H1 (cell line): ENCODE measurements at regions not wholly inside any gene's neighbourhood (a gene's known extent, or its start where the extent isn't known, plus 50 kb on each side); places are given as distances from the start of the nearest gene placed in this dataset.

Experiments used
- CEBPB ChIP-seq: IDR thresholded peaks from 2 replicates; pipeline ENCODE4 v1.6.1; 2012; ENCODE audit warnings: low read depth, low read length
- CTCF ChIP-seq, 3 experiments: IDR thresholded peaks; 1 replicate in 2 of 3; 2 replicates in 1 of 3; pipeline versions ENCODE4 v1.5.1 to v1.6.1; 2011; ENCODE audit warnings: low read length in 3 of 3, mild to moderate bottlenecking in 3 of 3, inconsistent platforms in 2 of 3, low read depth in 1 of 3, moderate library complexity in 1 of 3; ENCODE audit not compliant: insufficient read depth in 1 of 3; ENCODE audit errors: control extremely low read depth in 1 of 3
- HDAC2 ChIP-seq, 2 experiments: fragments of 300-600 bp in 1 of 2; sonication (generic) in 1 of 2; IDR thresholded peaks; 2 replicates each; pipeline ENCODE4 v1.6.1; 2011 to 2012; ENCODE audit warnings: low read depth in 2 of 2, low read length in 2 of 2, mild to moderate bottlenecking in 2 of 2, moderate library complexity in 2 of 2, borderline replicate concordance in 1 of 2, inconsistent platforms in 1 of 2
- JUND ChIP-seq: IDR thresholded peaks from 2 replicates; pipeline ENCODE4 v1.6.1; 2011; ENCODE audit warnings: mild to moderate bottlenecking, improper control_type of control experiment, low read length
- MAFK ChIP-seq: IDR thresholded peaks from 2 replicates; pipeline ENCODE4 v1.6.1; 2012; ENCODE audit warnings: low read depth, mild to moderate bottlenecking, improper control_type of control experiment, low read length
- POLR2A ChIP-seq, 2 experiments: IDR thresholded peaks; 1 replicate in 1 of 2; 2 replicates in 1 of 2; pipeline ENCODE4 v1.6.1; 2011; ENCODE audit warnings: low read depth in 2 of 2, low read length in 2 of 2, mild to moderate bottlenecking in 2 of 2; ENCODE audit errors: control extremely low read depth in 1 of 2
- POLR2AphosphoS5 ChIP-seq: IDR thresholded peaks from 2 replicates; pipeline ENCODE4 v1.6.1; 2011; ENCODE audit warnings: low read depth, low read length
- RNF2 ChIP-seq: fragments of 200-900, 300-1000 bp; sonication (generic); IDR thresholded peaks from 2 replicates; pipeline ENCODE4 v1.7.1; 2016; ENCODE audit warnings: borderline replicate concordance, low read depth, mild to moderate bottlenecking, antibody characterized with exemption, low read length; ENCODE audit not compliant: poor library complexity, severe bottlenecking; ENCODE audit errors: missing control alignments
- SIX5 ChIP-seq: IDR thresholded peaks from 2 replicates; pipeline ENCODE4 v1.6.1; 2011; ENCODE audit warnings: mild to moderate bottlenecking, low read depth, low read length
- SP2 ChIP-seq: IDR thresholded peaks from 2 replicates; pipeline ENCODE4 v1.6.1; 2012; ENCODE audit warnings: mild to moderate bottlenecking, low read length, inconsistent platforms
- TAF1 ChIP-seq: IDR thresholded peaks from 2 replicates; pipeline ENCODE4 v1.6.1; 2011; ENCODE audit warnings: mild to moderate bottlenecking, low read depth, low read length
- TBP ChIP-seq: IDR thresholded peaks from 2 replicates; pipeline ENCODE4 v1.6.1; 2011; ENCODE audit warnings: low read depth, low read length, improper control_type of control experiment
- TF ChIP-seq, protein P1 (sequence below): IDR thresholded peaks from 2 replicates; pipeline ENCODE4 v1.6.1; 2012; ENCODE audit warnings: inconsistent platforms

- TF ChIP-seq HDAC2 (IDR thresholded peaks at IDR 0.05; ENCODE audit: borderline replicate concordance in 1 of 2, low read depth in 2 of 2, low read length in 2 of 2) (no peak), CTCF (IDR thresholded peaks at IDR 0.05; ENCODE audit: control extremely low read depth in 1 of 3, insufficient read depth in 1 of 3, low read depth in 1 of 3, low read length in 3 of 3) (no peak), POLR2A (IDR thresholded peaks at IDR 0.05; ENCODE audit: control extremely low read depth in 1 of 2, low read depth in 2 of 2, low read length in 2 of 2) (no peak), POLR2AphosphoS5 (no peak), CEBPB (no peak), TAF1 (no peak), JUND (no peak), RNF2 (no peak), SIX5 (no peak), TBP (no peak), SP2 (no peak), MAFK (no peak)
- TF ChIP-seq, protein P1, sequence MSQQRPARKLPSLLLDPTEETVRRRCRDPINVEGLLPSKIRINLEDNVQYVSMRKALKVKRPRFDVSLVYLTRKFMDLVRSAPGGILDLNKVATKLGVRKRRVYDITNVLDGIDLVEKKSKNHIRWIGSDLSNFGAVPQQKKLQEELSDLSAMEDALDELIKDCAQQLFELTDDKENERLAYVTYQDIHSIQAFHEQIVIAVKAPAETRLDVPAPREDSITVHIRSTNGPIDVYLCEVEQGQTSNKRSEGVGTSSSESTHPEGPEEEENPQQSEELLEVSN, result no peak
These were observed 77.5 kb upstream of the NKD1 start for GRCh38 chr16:50470687-50471086.
